DMS53 treated with DMSO at 0.1 percent for 48 hours (cell line): ENCODE measurements at regions not wholly inside any gene's neighbourhood (a gene's known extent, or its start where the extent isn't known, plus 50 kb on each side); places are given as distances from the start of the nearest gene placed in this dataset.

Experiments used
- DNase-seq: peaks from one replicate; lab custom pipeline; 2025; ENCODE audit not compliant: unreplicated experiment; lab: John Stamatoyannopoulos, UW

- DNase-seq = no peak
Observed at GRCh38 chr2:150417278-150417677, 70.2 kb downstream of the RND3 start.

- no peak for DNase-seq
Observed at GRCh38 chr2:150415022-150415421, 72.4 kb downstream of the RND3 start.

GRCh38 chr2:150413910-150414309 is 73.6 kb downstream of the RND3 start:
- DNase-seq = no peak

GRCh38 chr2:150413366-150413765 is 74.1 kb downstream of the RND3 start:
- DNase-seq = no peak

- no peak for DNase-seq
Observed at GRCh38 chr2:150410809-150411208, 76.7 kb downstream of the RND3 start.

- no peak for DNase-seq
Observed at GRCh38 chr2:150409196-150409595, 78.3 kb downstream of the RND3 start.

GRCh38 chr2:150404147-150404546 is 83.3 kb downstream of the RND3 start:
- no peak for DNase-seq

- DNase-seq = no peak
Observed at GRCh38 chr2:150403457-150403856, 84.0 kb downstream of the RND3 start.

GRCh38 chr2:150402953-150403352 is 84.5 kb downstream of the RND3 start:
- no peak for DNase-seq

GRCh38 chr2:150400849-150401248 is 86.6 kb downstream of the RND3 start:
- no peak for DNase-seq

- no peak for DNase-seq
Observed at GRCh38 chr2:150392614-150393013, 94.9 kb downstream of the RND3 start.

- no peak for DNase-seq
Observed at GRCh38 chr2:150391779-150392178, 95.7 kb downstream of the RND3 start.

GRCh38 chr2:150389447-150389846 is 98.0 kb downstream of the RND3 start:
- DNase-seq = no peak

- no peak for DNase-seq
Observed at GRCh38 chr2:150388289-150388625, 99.2 kb downstream of the RND3 start.

GRCh38 chr2:150387586-150388288 is 99.7 kb downstream of the RND3 start:
- no peak for DNase-seq

GRCh38 chr2:150385211-150385610 is 102.3 kb downstream of the RND3 start:
- no peak for DNase-seq

GRCh38 chr2:150383587-150383986 is 103.9 kb downstream of the RND3 start:
- DNase-seq = no peak

GRCh38 chr2:150379166-150379565 is 108.3 kb downstream of the RND3 start:
- DNase-seq = no peak

GRCh38 chr2:150378686-150379085 is 108.8 kb downstream of the RND3 start:
- DNase-seq = no peak

GRCh38 chr2:150376553-150377335 is 110.7 kb downstream of the RND3 start:
- DNase-seq = no peak

- DNase-seq = no peak
Observed at GRCh38 chr2:150375333-150375732, 112.1 kb downstream of the RND3 start.

- no peak for DNase-seq
Observed at GRCh38 chr2:150374492-150374891, 113.0 kb downstream of the RND3 start.

- no peak for DNase-seq
Observed at GRCh38 chr2:150373374-150373773, 114.1 kb downstream of the RND3 start.
